Heart left ventricle (tissue), 13 donors: ENCODE measurements at regions not wholly inside any gene's neighbourhood (a gene's known extent, or its start where the extent isn't known, plus 50 kb on each side); places are given as distances from the start of the nearest gene placed in this dataset.

Source experiments
- POLR2A ChIP-seq, 2 donors: fragments of 450-650 bp; IDR thresholded peaks; one replicate each; pipeline ENCODE4 v1.6.1; 2017; ENCODE audit warnings: antibody characterized with exemption in 2 of 2, mild to moderate bottlenecking in 2 of 2, moderate library complexity in 2 of 2
- TF ChIP-seq, protein P1 (sequence below), 12 donors: fragments of 200-600 bp; sonication (generic) in 4 of 12; IDR thresholded peaks; one replicate each; pipeline versions ENCODE4 v1.5.0 to v1.8.0; 2018 to 2022; ENCODE audit warnings: antibody characterized with exemption in 12 of 12, mild to moderate bottlenecking in 5 of 12
- donor health status: ischemic (EF 13 %, LVEDD 7.1; RV severe dilation, severe dysfunction).
- donor health status: DM: no; HTN: yes; CAD: no.
- donor health status: DM: no; HTN: no; CAD: no.
- donor health status: ischemic (EF 25% LVEDD 6.9; RV normal size, moderate dysfunction).
- donor health status: ischemic (EF 25% LVEDD 5.7; RV mildly dilated, moderate dysfunction).
- donor health status: ischemic (EF 35%, LVEDD 5.7; RV mildly dilated, moderate dysfunction).
- donor health status: nonischemic (EF 11% LVEDD 7.7; RV severe dilation, severe dysfunction).
- donor health status: DM: yes; HTN: yes; CAD: no.
- donor health status: PGD.
- donor health status: ischemic (EF 29% LVEDD 5.4; RV normal size, mild dysfunction).
- donor health status: nonischemic (EF 23%, LVEDD 6.1; RV moderate dilation, normal function).

DNA sequence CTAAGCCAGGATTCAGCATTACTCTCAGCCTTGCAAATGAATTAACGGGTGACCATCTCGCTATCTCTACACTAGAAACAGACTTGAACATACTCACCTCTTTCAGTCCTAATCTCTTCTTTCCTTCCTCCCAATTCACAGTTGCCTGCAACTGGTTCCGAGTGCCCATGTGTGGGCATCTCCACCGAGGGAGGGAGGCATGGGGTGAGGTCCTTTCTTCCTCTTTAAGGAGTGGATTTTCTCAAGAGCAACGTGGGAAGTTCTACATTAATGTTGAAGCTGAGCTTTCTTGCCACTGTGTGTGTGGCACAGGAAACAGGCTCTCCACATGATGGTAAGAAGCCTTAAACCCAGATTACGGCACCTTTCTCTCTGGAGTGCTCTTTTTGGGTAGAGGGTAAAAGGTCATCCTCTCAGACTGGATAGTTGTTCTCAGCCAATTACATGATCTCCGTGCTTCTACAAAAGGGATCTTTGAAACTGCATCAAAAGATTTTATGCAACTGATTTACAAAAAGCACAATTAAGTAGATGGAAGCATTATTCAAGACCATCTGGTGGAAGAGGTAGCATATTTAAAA is 286.8 kb upstream of the NR2F2 start:
- TF ChIP-seq, protein P1, sequence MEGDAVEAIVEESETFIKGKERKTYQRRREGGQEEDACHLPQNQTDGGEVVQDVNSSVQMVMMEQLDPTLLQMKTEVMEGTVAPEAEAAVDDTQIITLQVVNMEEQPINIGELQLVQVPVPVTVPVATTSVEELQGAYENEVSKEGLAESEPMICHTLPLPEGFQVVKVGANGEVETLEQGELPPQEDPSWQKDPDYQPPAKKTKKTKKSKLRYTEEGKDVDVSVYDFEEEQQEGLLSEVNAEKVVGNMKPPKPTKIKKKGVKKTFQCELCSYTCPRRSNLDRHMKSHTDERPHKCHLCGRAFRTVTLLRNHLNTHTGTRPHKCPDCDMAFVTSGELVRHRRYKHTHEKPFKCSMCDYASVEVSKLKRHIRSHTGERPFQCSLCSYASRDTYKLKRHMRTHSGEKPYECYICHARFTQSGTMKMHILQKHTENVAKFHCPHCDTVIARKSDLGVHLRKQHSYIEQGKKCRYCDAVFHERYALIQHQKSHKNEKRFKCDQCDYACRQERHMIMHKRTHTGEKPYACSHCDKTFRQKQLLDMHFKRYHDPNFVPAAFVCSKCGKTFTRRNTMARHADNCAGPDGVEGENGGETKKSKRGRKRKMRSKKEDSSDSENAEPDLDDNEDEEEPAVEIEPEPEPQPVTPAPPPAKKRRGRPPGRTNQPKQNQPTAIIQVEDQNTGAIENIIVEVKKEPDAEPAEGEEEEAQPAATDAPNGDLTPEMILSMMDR (IDR thresholded peaks at IDR 0.05) = no peak
- no peak for TF ChIP-seq POLR2A (IDR thresholded peaks at IDR 0.05)
